DND-41 (cell line): ENCODE measurements at regions not wholly inside any gene's neighbourhood (a gene's known extent, or its start where the extent isn't known, plus 50 kb on each side); places are given as distances from the start of the nearest gene placed in this dataset.

Experiments used
- CTCF ChIP-seq: IDR thresholded peaks from 2 replicates; pipeline ENCODE4 v1.5.1; 2012; ENCODE audit warnings: borderline replicate concordance, low read length, moderate library complexity, mild to moderate bottlenecking; ENCODE audit not compliant: poor library complexity, severe bottlenecking; ENCODE audit errors: extremely low read depth
- EZH2 ChIP-seq: IDR thresholded peaks from 3 replicates; pipeline ENCODE4 v1.6.1; 2012; ENCODE audit warnings: borderline replicate concordance, low read depth, mild to moderate bottlenecking, moderate library complexity, low read length, inconsistent platforms; ENCODE audit not compliant: severe bottlenecking

GRCh38 chr20:60478533-60478932 is 520.3 kb downstream of the CDH26 start:
- no peak for TF ChIP-seq CTCF
- TF ChIP-seq EZH2 = no peak
